Activated naive CD8-positive, alpha-beta T cell treated with anti-CD3 and anti-CD28 coated beads, Interleukin-2, amount 50 U/mL, for 16 hours (primary cell): ENCODE measurements at regions not wholly inside any gene's neighbourhood (a gene's known extent, or its start where the extent isn't known, plus 50 kb on each side); places are given as distances from the start of the nearest gene placed in this dataset.
"Not testable (repeated sequence)": the region's sequence is repeated elsewhere in the genome, so short reads cannot be mapped to it uniquely, and the experiment has no call there.

Source experiments
- DNase-seq: peaks from one replicate; pipeline ENCODE4 v3.0.0-alpha.2; 2020; ENCODE audit warnings: low read depth, low spot score

DNA sequence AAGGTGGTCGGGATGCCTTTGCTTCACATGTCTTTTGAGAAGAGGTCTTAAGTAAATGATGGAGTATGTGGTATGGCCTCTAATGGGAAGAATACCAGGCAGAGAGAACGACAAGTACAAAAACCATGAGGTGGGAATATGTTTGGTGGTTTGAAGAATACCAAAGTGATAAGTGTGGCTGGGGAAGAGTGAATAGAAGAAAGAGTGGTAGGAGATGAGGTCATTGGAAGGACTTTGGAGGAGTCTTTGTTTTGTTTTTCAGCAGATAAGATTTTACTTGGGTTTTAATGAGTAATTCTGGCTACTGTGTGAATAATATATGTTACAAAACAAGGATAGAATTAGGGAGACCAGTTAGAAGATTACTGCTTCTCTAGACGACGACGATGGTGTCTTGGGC is 515.4 kb downstream of the RAB38 start:
- no peak for DNase-seq

DNA sequence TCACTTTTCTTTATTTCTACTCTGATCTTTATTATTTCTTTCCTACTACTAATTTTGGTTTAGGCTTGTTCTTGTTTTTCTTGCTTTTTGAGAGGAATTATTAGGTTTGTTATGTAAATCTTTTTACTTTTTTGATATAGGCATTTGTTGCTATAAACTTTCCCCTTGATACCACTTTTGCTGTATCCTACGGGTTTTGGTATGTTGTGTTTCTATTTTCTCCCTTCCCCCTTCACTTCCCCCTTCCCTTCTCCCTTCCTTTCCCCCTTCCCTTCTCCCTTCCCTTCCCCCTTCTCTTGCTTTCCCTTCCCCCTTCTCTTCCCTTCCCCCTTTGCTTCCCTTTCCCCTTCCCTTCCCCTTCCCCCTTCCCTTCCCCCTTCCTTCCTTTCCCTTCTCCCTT is 529.6 kb downstream of the RAB38 start:
- DNase-seq = no peak

DNA sequence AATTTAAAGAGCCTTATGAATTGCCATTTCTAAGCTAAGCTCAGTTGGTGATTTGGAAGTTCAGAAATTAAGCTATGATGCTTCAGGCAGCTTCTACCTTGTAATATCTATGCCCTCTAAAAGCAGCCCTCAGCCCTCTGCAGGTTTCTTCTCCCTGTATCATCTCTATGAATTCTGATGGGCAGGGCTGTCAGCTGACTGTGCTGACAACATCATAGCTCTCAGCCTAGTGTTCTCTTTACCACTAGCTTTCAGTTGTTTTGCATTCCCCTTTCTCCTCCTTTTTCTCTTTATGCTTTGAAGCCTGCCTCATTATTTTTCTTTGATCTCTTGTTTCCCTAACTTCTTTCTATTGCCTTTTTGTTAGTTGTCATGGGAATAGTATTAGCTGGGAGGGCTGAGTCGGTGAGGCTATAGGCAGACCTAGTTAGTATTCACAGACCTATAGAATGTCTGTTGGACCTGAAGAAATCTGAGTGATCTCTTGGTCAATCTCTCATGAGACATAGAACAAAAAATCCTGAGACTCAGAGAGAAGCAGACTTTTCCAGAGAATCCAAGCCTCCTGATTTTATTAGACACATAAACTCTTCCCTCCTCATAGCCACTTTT is 535.4 kb downstream of the RAB38 start:
- no peak for DNase-seq

DNA sequence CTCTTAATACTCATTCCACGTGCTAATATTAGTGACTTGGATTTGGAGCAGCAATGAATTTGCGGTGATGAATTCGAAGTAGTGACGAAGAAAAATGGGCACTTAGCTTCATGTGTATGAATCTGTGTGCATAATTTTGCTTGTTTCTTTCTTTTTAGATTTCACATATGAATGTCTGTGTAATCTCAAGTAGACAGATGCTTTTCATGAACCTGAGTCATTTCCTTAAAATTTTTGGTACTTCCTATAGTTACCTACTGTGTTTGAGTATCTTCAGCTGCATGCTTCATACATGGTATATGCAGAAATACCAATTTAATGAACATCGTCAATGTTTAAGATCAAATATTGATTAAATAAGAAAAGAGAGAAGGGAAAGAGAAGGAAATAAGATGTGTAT is 540.2 kb downstream of the RAB38 start:
- DNase-seq = no peak

DNA sequence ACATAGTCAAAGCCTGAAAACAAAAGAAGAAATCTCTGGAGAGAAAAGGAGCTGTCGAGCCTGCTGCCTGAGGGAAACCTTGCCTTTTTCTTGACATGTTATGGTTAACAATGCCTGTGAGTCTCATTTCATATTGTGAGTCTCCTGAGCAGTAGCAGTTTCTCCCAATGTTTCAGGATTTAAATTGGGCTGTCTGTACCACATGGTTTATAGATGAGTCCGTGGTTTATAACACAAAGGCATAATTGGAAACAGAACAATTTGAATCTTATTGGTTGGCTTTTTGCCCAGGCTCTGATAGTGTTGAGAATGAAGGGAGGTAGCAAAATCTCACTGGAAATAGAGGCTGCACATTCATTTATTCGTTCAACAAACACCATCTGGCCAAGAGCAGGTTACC is 540.9 kb downstream of the RAB38 start:
- no peak for DNase-seq

DNA sequence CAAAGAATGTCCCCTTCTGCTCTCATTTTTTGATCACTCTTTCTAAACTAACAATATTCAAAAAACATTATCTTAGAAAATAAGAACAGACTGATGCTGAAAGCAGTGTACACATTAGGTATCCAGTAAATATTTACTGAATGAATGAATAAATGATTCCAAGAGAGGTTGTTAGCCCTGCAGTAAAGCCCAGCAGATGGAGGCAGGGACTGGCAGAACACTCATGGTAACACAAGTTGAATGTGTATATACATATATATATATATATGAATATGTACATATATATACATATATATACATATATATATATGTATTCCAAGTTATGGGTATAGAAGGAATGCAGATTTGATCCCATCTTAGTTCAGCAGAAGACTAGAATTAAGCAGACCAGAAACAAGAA is 546.3 kb downstream of the RAB38 start:
- no peak for DNase-seq

DNA sequence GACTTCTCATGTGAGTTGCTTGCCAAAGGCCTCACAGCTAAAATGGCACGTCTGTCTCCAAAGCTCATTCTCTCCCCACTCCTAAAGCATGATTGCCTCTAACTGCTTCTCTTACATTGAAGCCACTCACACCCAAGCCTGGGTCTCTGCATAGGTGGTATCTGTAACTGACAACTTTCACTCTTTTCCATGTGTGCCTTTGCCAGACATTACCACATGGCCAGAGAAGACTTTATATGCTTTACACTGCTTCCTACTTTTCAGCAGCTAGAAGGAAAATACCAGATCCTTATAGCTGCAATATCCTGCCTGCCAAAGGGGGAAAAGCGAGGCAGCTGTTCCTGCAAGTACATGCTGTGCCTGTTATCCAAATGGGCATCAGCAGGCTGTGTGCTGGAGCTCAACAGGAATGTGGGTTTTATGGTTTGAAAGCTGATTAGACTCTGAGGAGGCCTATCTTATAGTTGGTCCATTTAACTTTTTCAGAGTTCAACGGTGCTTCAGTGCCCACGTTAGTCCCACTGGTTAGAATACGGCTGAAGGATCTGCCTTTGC is 547.1 kb downstream of the RAB38 start:
- no peak for DNase-seq

DNA sequence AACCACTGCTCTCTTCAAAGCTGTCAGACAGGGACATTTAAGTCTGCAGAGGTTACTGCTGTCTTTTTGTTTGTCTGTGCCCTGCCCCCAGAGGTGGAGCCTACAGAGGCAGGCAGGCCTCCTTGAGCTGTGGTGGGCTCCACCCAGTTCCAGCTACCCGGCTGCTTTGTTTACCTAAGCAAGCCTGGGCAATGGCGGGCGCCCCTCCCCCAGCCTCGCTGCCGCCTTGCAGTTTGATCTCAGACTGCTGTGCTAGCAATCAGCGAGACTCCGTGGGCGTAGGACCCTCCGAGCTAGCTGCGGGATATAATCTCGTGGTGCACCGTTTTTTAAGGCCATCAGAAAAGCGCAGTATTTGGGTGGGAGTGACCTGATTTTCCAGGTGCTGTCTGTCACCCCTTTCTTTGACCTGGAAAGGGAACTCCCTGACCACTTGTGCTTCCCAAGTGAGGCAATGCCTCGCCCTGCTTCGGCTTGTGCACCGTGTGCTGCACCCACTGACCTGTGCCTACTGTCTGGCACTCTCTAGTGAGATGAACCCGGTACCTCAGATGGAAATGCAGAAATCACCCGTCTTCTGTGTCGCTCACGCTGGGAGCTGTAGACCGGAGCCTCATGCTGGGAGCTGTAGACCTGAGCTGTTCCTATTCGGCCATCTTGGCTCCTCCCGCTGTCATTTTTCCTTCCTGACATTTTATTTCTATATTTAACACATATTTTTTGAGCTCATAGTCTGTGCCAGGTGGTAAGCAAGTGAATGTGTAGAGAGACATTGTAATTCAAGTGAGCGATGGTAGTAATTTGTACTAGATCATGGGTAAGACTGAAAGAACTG is 551.5 kb downstream of the RAB38 start:
- DNase-seq = not testable (repeated sequence)

DNA sequence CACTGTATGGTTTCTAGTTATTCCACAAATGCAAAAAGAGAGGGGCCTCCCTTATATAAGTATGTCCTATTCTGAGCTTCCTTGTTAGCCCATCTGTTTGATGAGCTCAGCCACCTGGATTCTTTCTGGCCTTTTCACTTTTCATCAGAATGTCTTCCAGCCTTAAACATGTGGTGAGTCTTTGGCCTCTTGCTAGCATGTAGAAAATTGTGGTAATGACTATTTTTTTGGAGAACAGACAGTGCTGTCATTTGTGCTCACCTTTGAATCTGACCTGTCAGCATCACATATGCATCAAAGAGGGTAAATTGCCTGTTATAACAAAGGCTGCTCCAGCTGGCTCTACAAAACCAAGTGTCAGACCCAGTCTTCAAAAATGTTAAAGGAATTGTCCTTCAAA is 558.7 kb downstream of the RAB38 start:
- no peak for DNase-seq

DNA sequence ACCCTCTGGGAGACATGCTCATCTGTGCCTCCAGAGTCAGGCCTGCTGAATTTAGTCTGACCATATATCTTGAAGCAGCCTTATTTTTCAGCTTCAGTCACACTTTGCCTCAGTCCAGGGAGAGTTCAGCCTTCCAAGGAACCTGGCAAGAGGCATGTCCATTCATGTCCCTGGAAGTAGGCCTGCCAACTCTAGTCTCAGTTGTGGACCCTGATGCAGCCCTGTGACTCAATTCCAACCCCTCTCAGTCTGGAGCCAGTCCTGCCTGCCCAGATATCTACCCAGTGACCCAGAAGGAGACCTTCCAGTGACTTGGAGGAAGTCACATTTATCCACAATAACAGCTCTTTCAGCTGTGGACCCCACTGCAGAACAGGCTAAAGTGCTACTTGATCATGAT is 566.6 kb downstream of the TMEM135 start:
- DNase-seq = no peak

DNA sequence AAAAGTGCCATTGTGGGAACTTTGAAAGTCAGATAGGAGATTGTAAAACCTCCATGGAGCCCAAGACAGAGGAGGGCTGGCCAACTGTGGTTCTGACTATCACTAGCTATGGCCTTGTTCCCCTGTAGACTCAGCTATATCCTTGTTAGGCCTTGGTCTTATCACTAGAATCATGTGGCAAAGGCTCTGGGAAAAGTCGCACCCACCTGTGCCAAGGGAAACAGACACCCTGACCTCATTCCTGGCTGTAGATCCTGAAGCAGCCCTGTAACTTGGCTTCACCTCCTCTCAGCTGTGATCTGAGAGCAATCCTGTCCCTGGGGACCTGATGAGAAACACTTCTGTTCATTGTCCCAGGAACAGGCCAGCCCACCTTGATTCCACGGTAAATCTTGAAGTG is 566.2 kb downstream of the TMEM135 start:
- no peak for DNase-seq

DNA sequence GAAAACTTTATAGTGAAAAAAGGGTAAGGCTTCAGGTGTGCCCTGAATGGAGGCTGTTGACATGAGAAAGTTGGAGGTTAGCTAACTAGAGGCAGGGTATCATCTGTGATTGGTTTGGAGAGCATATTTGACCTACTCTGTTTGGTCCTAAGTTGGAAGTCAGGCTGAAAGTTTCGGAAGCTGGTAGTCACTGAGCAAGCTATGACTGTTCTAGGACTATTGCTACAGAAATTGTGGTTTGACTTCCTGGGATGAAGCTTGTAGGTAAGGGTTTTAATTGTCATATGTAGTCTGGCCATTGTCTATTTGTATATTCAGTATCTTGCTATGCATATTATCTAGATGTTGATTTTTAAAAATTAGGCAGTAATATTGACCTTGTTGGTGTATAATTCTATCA is 565.0 kb downstream of the TMEM135 start:
- no peak for DNase-seq

DNA sequence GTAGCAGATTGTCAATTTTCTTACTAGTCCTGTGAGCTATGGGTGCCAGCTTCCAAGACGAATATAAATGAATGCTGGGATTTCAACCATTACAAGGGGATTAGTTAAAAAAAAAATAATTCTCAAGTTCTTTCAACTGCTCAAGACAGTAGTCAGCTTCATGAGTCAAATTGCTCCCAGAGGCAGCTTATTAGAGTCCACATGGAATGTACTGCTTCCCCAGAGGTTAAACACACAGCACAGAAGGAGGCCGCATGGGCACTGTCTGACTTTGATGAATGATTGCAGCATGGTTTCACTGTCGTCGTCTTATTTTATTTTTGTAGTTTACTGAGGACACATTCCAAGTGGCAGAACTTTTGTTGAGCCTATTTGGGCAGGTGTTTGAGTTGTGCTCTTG is 563.2 kb downstream of the TMEM135 start:
- no peak for DNase-seq

DNA sequence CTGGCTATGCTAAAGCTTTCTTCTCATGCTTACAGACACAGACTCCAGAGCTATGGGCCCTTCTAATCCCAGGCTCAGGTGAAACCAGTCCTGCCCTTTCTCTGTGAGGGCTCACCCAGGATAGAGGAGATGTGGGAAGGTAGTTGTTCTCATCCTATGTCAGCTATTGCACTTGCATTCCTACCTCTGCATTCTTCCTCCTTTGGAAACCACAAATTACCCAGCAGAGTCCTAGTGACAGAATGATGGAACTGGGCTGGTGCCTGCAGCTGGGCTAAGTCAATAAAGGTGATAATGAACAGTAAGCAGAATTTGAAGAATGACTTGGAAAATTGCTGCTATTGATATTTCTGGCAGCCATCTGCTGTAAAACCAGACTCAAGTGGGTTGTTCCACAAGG is 560.0 kb downstream of the TMEM135 start:
- DNase-seq = no peak

DNA sequence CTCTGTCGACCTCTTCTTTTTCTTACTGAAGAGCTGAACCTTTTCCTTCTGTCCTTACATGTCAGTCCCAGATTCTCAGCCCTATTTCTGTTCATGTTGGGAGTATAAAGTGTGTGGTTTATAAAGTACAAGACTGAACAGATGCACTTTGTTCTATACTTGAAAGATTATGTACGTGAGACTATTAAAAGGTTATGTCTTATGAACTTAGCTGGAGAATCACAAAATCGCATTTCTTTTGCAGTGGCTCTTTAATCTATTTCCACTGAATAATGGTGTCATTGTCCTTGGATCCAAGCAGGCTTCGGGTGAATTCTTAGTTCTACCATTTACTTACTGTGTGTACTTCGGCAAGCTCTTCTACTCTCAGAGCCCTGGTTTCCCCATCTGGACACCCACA is 558.4 kb downstream of the TMEM135 start:
- no peak for DNase-seq

DNA sequence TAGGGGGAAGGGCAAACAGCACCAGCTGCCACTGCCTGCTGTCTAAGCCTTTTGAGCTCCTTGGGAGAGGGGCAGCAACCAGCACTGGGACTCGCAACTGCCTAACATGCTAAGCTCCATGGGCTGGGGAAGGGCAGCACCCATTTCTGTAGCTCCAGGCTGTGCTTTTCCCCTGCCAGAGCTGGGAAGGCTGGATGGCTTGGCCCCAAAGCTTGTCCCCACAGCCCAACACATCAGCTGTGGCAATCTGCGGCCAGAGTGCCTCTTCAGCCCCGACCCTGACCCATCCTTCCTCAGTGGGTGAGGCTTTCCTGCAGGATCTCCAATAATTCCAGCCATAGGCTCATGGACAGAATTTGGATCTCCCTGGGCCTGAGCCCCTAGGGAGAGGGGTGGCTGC is 551.3 kb downstream of the TMEM135 start:
- DNase-seq = no peak

DNA sequence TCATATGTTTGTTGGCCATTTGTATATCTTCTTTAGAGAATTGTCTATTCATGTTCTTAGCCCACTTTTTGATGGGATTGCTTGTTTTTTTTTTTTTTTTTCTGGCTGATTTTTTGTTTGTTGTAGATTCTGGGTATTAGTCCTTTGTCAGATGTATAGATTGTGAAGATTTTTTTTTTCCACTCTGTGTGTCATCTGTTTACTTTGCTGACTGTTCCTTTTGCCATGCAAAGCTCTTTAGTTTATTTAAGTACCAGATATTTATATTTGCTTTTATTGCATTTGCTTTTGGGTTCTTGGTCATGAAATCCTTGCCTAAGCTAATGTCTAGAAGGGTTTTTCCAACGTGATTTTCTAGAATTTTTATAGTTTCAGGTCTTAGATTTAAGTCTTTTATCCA is 547.9 kb downstream of the TMEM135 start:
- not testable (repeated sequence) for DNase-seq

DNA sequence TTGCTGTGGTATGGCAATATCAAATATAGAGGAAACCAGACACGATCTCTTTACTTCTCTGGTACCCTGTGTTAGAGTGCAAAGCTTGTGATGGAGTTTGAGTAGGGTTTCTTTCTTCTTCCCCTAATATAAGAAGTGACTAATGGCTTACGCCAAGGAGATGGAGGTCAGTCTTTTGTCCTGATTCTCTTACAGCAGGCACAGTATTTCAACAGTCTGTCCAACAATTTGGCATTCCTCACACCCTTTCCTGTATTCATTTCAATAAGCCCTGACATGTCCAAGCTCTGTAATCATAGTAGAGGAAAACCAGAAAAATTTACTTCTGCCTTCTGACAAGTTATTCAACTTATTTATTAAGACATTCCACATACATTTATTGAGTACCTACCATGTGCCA is 546.2 kb downstream of the TMEM135 start:
- DNase-seq = no peak

DNA sequence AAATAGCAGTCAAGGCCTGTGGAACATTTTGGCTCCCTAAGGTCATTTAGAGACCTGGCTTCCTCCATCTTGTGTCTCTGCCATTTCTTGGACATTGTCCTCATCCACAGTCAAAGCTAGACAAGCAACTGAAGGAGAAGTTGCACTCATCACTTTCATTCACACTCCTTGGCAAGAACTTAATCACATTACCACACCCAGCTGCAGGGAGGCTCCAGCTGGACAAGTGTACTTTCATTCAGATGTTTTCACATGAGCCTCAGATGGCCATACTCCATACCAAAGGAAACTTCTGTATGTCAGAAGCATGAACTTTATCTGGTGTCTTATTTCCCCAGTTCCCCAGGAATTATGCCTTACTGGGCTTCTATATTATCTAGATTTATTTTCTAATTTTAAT is 537.4 kb downstream of the TMEM135 start:
- DNase-seq = no peak

DNA sequence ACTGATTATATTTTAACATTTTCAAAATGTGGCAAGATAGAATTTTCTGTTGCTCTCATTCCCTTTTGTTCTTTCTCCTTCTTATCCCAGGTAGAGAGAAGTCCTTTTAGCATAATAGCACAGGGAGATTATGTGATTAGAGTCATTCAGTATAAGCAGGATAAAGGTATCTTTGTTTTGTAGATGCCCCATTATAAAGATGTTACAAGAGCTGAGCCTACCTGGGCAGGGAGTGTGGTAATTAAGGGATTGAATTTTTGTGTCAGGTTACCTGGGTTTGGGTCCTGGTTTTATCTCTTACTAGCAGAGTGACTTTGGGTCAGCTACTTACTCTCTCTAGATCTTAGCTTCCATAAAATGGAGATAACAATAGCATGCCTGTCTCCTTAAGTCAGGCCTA is 536.5 kb downstream of the TMEM135 start:
- no peak for DNase-seq

DNA sequence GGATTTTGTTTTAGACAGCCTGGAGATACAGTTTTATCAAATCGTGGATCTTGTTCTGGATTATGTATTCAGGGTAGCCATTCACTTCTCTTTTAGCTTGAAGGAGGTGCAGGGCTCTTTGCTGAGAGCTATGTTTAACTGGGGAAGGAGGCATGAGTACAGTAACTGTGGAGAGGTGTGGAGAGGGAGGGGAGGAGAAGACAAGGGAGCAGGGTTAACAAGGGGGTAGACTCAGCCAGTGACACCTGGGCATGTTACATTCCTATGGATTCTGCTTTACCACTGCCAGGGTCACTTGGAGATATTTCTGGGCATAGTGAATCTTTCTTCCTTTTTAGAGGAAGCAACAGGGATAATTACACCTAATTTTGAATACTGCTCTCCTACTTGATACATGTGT is 536.0 kb downstream of the TMEM135 start:
- no peak for DNase-seq

DNA sequence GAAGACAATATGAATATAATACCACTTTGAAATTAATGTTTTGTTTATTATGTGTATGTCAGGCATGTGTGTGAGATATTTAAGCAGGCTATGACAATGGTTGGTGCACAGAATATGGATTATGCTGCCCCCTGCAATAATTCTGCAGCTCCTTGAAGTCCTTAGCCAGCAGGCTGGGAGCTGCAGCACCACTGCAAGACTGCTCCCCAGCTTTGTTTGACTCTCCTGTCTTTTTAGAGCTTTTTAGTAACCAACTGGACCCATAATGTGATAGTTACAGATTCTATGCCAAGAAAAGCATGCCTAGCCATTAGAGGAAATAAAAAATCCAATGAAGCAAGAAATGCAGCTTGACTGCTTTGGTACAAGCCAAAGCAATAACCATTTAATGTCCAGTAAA is 535.1 kb downstream of the TMEM135 start:
- no peak for DNase-seq

DNA sequence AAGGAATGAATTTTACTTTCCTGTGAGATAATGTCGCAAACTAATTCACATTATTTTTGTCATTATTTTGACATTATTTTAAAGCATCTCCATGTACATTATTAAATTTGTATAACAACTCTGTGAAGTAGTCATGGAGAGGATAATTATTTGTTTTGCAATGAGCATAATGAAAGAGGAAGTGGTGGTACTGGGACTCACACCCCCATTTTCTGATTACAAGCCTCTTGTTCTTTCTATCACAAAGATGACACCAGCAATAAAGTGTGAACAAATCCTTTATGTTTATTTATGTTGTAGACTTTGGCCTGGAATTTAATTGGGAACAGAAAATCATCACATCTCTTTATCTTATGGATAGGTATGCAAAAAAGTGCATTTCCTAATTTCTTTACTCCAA is 522.6 kb downstream of the TMEM135 start:
- DNase-seq = no peak
